Psoas muscle (tissue), 7 donors: ENCODE measurements at regions not wholly inside any gene's neighbourhood (a gene's known extent, or its start where the extent isn't known, plus 50 kb on each side); places are given as distances from the start of the nearest gene placed in this dataset.

ENCODE experiments used
- ATAC-seq, 4 donors: fragments of 200-7000 bp; cut with Tn5 transposase; one replicate each; pipeline ENCODE4 v1.9.1; 2020; ENCODE audit warnings: moderate library complexity in 3 of 4, mild to moderate bottlenecking in 2 of 4
- DNase-seq, 2 donors: peaks; one replicate each; pipeline ENCODE4 v3.0.0-alpha.2; 2020
- H3K27ac ChIP-seq: fragments of 200-600 bp; one replicate; pipeline ENCODE4 v1.8.0; 2022
- H3K27me3 ChIP-seq, 3 donors: fragments of 200-600 bp in 1 of 3; one replicate each; pipeline versions ENCODE4 v1.6.1 to v1.8.0; 2013 to 2022; ENCODE audit warnings: low read length in 2 of 3, mild to moderate bottlenecking in 2 of 3, moderate library complexity in 1 of 3; ENCODE audit not compliant: insufficient read depth in 3 of 3
- H3K36me3 ChIP-seq, 2 donors: fragments of 200-600 bp in 1 of 2; one replicate each; pipeline versions ENCODE4 v1.6.1 to v1.8.0; 2013 to 2022; ENCODE audit warnings: low read depth in 1 of 2, mild to moderate bottlenecking in 1 of 2, moderate library complexity in 1 of 2; ENCODE audit not compliant: insufficient read depth in 1 of 2
- H3K4me1 ChIP-seq: fragments of 200-600 bp; one replicate; pipeline ENCODE4 v1.8.0; 2022
- H3K4me3 ChIP-seq: fragments of 200-600 bp; one replicate; pipeline ENCODE4 v1.8.0; 2022; ENCODE audit warnings: mild to moderate bottlenecking
- H3K9me3 ChIP-seq: fragments of 200-600 bp; one replicate; pipeline ENCODE4 v1.8.0; 2022
- WGBS, 3 donors: extraction: QIAGEN DNeasy Blood & Tissue Kit; methylation state at CpG; one replicate each; pipeline versions ENCODE4 v1.1.6 to v1.1.7; 2013; 5-methylcytosine and 5-hydroxymethylcytosine counted together
- intact Hi-C, 2 donors: fragments of 100-400 bp; cut with DNase I; formaldehyde crosslinking; loops; one replicate each; pipeline versions ENCODE4 v1.11.0 to v1.14.2; 2022
- TF ChIP-seq, protein P1 (sequence below): fragments of 200-600 bp; IDR thresholded peaks from one replicate; pipeline ENCODE4 v1.8.0; 2022; ENCODE audit warnings: antibody characterized with exemption
- donor health status: healthy with polysubstance abuse.
- donor health status: DM: no; HTN: no; CAD: no; lungs with moderate emphysema.
- donor health status: Bipolar disorder and iron deficiency.
- donor health status: healthy.
- donor health status: DM: yes; HTN: yes; CAD: no.
- donor health status: DM: no; HTN: no; CAD: no.
- donor health status: DM: yes; HTN: yes; CAD: no.

GRCh38 chr6:77133031-77133430 is 330.3 kb downstream of the HTR1B start:
- intact Hi-C loops = no loop called here
- H3K4me1 ChIP-seq = no peaks in the 10 kb centered on the region
- ATAC-seq (no peak), DNase-seq (no peak)
- TF ChIP-seq, protein P1, sequence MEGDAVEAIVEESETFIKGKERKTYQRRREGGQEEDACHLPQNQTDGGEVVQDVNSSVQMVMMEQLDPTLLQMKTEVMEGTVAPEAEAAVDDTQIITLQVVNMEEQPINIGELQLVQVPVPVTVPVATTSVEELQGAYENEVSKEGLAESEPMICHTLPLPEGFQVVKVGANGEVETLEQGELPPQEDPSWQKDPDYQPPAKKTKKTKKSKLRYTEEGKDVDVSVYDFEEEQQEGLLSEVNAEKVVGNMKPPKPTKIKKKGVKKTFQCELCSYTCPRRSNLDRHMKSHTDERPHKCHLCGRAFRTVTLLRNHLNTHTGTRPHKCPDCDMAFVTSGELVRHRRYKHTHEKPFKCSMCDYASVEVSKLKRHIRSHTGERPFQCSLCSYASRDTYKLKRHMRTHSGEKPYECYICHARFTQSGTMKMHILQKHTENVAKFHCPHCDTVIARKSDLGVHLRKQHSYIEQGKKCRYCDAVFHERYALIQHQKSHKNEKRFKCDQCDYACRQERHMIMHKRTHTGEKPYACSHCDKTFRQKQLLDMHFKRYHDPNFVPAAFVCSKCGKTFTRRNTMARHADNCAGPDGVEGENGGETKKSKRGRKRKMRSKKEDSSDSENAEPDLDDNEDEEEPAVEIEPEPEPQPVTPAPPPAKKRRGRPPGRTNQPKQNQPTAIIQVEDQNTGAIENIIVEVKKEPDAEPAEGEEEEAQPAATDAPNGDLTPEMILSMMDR = no peak
- H3K27me3 ChIP-seq = no peaks in the 10 kb centered on the region
- H3K36me3 ChIP-seq = no peaks in the 10 kb centered on the region
- H3K9me3 ChIP-seq = peaks cover 4% of the 10 kb centered on the region
- no peak overlapping the region for H3K4me3 ChIP-seq
- 67 to 78% (median 73%) methylated on average over 5 of the region's 5 CpGs for WGBS, 3 donors
- no peak overlapping the region for H3K27ac ChIP-seq

GRCh38 chr6:77131426-77131825 is 331.9 kb downstream of the HTR1B start:
- Histone ChIP-seq H3K27me3 (no peaks in the 10 kb centered on the region), H3K4me3 (no peak overlapping the region), H3K36me3 (no peaks in the 10 kb centered on the region), H3K4me1 (no peaks in the 10 kb centered on the region), H3K9me3 (peaks cover 4% of the 10 kb centered on the region), H3K27ac (no peak overlapping the region)
- intact Hi-C loops = no loop called here
- TF ChIP-seq, protein P1 = no peak
- 90 to 91% (median 91%) methylated on average over 4 of the region's 4 CpGs for WGBS, 3 donors
- ATAC-seq = no peak
- no peak for DNase-seq

GRCh38 chr6:77124604-77125003 is 338.7 kb downstream of the HTR1B start:
- Histone ChIP-seq H3K9me3 (peaks cover 4% of the 10 kb centered on the region), H3K27ac (no peak overlapping the region), H3K4me3 (no peak overlapping the region), H3K4me1 (no peaks in the 10 kb centered on the region), H3K36me3 (no peaks in the 10 kb centered on the region), H3K27me3 (no peaks in the 10 kb centered on the region)
- TF ChIP-seq, protein P1 = no peak
- intact Hi-C loops = no loop called here
- no peak for DNase-seq
- ATAC-seq = no peak
- WGBS, 3 donors = 92 to 95% (median 93%) methylated on average over 1 of the region's 1 CpG

DNA sequence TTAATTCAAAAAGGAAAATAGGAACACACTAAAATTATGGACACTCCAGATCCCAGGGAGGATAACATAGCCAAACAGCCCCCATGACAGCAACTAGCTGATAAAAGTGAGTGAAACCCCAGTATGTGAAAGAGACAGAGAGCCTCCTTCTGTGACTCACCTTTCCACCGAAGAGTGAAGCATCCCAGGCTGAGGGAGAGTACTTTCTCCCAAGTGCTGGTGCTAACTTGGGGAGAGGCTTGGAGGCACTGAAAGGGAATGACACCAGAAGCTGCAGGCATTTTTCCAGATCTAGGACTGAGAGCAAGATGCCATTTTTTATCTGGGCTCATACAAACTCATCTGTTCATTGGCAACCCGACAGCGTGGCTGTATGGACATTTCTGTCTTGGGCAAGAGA is 339.8 kb downstream of the HTR1B start:
- no peak overlapping the region for H3K4me3 ChIP-seq
- no peaks in the 10 kb centered on the region for H3K36me3 ChIP-seq
- no peak for ATAC-seq
- intact Hi-C loops = no loop called here
- TF ChIP-seq, protein P1 = no peak
- no peaks in the 10 kb centered on the region for H3K27me3 ChIP-seq
- no peak overlapping the region for H3K27ac ChIP-seq
- no peak for DNase-seq
- 88 to 92% (median 90%) methylated on average over 3 of the region's 3 CpGs for WGBS, 3 donors
- no peaks in the 10 kb centered on the region for H3K9me3 ChIP-seq
- H3K4me1 ChIP-seq = no peaks in the 10 kb centered on the region

DNA sequence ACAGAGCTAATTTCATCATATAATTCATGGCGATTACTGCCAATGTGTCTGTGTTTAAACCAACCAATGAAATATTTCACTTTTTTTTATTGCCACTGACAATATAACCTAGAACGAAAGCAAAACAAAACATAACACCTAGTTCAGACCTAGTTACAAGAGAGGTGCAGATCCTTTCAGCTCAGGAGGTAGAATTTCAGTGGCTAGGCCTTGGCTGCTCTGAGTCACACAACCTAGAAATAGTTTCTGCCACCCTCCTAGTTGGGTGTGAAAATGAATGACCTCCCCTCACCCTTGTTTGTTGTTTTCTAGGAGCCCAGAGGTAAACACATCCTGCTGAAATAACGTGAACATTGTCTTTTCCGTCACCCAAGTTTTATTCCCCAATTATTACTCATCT is 356.3 kb downstream of the HTR1B start:
- WGBS, 3 donors = 39 to 61% (median 49%) methylated on average over 4 of the region's 4 CpGs
- Histone ChIP-seq H3K4me3 (no peak overlapping the region), H3K36me3 (no peaks in the 10 kb centered on the region), H3K9me3 (no peaks in the 10 kb centered on the region), H3K27me3 (no peaks in the 10 kb centered on the region), H3K4me1 (no peaks in the 10 kb centered on the region), H3K27ac (no peak overlapping the region)
- TF ChIP-seq, protein P1 = no peak
- ATAC-seq (peak in 3 of 4 donors; percentile 67 to 99 (median 98)), DNase-seq (no peak)
- intact Hi-C loops = no loop called here
